ENCODE measurements at regions not wholly inside any gene's neighbourhood (a gene's known extent, or its start where the extent isn't known, plus 50 kb on each side); places are given as distances from the start of the nearest gene placed in this dataset.
"Not testable (repeated sequence)": the region's sequence is repeated elsewhere in the genome, so short reads cannot be mapped to it uniquely, and the experiment has no call there.

DNA sequence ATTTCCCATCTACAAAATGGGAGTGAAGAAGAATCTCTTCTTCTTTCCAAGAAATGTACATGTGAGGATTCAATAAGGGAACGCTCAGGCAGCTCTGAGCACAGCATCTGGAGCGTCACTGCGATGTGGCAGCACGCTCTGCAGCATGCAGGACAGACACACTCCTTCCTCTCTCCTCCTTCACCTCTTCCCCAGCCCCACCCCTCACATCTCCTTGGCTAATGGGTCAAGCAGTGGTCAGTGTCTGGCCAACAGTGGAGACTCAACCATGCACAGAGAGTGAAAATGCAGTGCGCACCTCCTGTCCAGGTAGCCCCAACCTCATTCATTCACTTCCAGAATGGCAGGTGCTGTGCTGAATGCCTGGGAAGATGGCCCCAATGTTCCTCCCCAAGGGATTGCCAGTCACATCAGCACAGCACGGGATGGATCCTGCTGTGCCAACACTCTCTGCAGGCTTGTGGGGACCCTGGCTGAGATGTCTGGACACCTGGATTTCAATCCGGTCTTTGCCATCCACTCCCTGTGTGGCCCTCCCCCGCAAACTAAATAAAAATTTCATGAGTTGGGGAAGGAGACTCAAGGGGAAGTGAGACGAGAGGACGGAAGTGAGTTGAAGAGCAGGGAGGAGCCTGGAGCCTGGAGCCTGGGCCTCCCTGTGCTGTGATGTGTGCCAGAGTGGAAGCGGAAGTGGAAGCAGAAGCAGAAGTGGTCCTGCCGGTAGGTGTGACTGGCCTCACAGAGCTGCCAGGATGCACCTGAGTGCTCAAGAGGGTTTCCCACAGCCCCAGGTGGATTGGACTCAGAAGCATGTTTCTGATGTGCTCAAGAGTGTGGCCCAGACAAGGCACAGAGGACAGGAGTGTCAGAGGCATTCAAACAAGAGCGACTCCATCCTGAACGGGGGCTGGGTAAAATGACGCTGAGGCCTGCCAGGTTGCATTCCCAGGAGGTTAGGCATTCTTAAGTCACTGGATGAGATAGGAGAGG is 163.9 kb downstream of the SMAD6 start:
- no peak for DNase-seq

DNA sequence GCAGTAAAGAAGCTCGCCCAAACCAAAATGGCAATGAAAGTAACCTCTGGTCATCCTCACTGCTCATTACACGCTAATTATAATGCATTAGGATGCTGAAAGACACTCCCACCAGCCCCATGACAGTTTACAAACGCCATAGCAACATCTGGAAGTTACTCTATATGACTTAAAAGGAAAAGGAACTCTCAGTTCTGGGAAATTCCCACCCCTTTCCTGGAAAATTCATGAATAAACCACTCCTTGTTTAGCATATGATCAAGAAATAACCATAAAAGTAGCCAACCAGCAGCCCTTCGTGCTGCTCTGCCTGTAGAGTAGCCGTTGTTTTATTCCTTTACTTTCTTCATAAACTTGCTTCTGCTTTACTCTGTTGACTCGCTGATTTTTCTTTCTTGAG is 164.6 kb downstream of the SMAD6 start:
- DNase-seq, result no peak

DNA sequence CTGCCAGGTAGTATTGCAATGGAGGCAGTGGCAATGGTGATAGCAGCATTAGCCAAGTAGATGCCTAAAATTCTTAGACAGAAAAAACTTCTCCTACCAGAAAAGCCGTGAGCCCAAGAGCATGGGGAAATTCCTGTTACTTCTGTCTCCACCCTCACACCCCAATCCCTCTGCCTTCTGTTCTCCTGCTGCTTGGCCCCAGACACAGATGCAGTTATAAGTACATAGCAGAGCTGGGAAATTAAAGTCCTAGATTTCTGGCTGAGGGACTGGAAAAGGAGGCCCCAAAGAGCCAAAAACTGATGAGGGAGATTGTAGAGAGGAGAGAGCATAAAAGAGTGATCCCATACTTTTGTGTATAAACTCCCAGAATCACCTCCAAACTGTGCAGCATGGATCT is 166.9 kb downstream of the SMAD6 start:
- DNase-seq, result no peak

DNA sequence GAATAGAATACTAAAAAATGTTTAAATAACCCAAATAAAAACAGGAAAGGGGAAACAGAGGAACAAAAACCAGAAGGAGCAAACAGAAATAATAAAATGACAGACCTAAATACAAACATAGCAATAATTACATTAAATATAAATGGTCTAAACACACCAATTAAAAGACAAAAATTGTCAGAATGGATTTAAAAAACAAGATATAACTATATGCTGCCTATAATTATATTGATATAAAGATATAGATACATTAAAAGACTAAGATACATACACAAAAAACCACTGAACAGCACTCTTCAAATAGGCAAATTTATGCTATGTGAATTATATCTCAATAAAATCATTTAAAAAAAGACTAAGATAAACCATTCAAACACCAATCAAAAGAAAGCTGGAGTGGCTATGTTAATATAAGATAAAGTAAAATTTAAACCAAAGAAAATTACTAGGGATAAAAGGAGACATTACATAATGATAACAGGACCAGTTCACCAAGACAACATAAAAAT is 168.9 kb downstream of the SMAD6 start:
- DNase-seq, result no peak

DNA sequence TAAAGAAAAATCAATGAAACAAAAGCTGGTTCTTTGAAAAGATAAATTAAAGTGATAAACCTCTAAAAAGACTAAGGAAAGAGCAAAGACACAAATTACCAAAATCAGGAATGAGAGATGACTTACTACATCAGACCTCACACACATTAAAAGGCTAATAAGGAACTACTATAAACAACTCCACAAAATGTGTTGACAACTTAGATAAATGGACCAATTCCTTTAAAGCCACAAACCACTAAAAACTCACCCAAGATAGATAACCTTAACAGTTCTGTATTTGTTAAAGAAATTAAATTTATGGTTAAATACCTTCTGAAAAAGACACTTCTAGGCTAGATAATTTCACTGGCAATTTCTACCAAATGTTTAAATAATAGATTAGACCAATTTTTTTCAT is 170.4 kb downstream of the SMAD6 start:
- DNase-seq, result no peak

DNA sequence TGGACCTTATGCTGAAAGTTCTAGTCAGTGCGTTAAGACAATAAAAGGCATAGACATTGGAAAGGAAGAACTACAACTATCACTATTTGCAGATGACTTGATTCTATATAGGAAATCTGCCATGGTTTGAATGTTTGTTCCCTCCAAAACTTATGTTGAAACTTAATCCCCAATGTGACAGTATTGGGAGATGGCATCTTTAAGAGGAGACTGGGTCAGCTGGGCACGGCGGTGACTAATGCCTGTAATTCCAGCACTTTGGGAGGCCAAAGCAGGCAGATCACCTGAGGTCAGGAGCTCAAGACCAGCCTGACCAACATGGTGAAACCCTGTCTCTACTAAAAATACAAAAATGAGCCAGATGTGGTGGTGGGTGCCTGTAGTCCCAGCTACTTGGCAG is 171.3 kb downstream of the SMAD6 start:
- not testable (repeated sequence) for DNase-seq

DNA sequence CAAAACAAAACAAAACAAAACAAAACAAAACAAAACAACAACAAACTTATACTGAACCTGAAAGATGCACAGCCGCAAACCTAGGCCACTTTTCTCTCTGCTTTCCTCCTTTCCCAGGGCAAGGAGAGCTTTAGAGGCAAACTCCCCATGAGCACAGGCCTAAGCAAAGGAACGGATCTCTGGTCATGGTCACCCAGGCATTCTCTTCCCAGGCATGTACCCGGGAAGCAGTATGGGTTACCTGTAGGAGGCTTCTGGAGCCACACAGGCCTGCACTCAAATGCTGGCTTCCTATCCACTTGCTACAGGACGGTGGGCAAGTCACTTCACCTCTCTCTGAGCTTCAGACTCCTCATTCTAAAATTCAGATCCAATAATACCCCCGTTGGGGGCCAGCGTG is 171.8 kb downstream of the SMAD6 start:
- DNase-seq, result no peak

DNA sequence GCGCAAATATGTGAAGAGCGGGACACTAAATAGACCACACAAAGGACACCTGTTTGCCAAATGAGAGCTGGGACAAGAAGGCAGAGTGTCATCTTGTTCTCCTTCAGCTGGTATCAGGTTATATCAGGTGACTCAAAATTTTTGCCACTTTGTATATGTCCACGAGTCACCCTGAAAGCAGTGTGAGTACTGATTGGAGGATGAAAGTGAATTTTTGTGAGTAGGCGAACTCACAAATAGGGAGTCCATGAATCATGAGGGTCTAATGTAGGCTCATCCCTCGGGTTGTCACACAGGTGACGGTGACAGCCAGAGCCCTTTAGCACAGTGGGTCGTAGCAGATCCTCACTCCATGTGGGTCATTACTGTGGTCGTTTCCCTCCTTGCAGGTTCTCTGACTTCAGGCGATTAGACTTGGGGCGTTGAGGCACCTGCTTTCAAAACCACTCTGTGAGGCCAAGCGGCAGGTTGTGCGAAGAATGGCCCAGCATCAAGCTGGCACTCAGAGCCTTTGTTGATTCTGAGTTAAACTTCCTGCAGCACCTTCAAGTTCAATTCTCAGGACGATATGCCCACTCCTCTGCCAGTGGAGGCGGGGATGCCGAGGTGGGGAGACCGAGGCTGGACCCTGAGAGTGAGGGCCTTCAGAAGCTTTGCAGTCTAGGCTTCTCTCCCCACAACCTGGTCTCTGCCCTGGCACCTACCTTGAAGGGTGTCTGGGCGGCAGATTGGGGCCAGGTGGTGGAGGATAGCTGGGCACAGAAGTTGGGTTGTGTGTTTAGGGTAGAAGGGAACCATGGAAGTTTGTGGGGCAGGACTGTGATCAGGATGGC is 173.8 kb downstream of the SMAD6 start:
- no peak for DNase-seq

DNA sequence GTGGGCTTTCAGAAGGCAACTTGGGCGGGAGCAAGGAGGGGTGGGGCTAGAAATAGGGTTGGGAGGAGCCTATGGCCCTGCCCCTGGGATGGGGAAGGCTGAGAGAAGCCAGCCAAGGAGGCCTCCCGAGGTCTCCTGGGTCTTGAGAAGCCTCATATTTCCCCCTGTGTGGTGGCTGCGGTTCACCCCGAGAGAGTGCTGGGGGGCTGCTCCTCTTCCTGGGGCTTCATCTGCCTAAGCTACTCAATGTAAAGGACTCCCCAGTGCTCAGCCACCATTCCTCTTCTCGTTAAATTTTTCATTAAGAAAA is 174.3 kb downstream of the SMAD6 start:
- DNase-seq, result no peak

DNA sequence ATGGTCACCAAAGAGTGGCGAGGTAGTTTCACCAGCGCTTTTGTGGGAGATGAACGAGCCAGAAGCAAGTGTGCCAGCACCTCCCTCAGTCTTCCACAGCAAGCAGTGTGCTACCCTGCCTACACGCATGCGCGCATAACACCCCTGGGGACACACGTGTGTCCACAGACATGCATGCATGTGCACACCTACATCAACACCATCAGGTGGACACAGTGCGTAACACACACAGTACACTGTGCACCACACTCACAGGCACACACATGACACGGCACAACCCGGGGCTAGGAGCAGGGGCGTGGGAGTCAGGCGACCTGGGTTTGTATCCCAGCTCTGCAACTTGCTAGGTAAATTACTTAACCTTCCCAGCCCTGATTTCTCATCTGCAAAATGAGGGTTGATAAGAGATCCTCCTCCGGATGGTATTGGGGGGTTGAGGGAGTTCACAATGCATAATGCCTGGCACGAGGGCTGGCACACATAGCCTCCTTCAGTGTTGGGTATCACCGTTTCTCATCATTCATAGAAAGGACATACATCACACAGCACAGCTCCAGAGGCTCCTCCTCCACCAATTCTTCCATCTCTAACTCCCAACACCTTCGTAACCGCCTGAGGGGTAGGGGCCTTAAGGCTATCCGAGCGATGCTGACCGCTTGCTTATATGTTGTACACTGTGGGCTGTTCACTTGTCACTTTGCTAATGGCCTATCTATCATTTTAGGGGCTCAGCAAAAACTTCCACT is 174.9 kb downstream of the SMAD6 start:
- no peak for DNase-seq

DNA sequence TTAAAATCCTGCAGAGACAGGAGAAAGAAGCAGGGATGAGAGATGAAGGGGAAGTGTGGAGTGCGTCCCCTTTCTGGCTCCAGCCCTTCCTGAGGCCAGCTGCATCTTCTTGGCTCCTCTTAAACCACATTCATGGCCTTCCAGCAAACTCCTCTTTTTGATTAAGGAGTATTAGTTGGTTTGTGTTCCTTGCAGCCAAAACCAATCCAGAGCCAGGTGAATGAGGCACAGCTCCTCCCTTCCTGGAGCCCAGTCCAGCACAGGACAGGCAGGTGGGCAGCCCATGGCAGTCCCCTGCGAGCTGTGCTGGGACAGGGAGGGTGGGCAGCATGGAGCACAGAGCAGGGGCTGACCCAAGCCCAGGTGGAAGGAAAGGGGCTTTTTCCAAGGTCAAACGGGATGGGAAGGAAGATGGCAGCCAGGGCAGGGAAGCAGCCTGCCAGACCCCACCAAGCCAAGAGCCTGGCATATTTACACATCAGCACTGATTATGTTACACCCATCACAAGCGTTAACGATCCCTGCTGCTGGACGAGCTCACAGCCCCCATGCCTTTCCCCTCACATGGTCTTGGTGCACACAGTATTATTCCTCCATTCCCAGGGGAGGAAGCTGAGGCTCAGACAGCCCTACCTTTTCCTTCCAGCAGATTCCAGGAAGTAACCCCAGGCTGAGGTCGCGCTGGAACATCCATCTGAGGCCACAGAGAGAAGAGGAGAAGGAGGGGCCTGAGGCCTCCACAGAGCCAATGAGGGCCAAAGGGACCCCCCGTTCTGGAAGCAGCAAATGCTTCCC is 175.6 kb downstream of the SMAD6 start:
- no peak for DNase-seq

DNA sequence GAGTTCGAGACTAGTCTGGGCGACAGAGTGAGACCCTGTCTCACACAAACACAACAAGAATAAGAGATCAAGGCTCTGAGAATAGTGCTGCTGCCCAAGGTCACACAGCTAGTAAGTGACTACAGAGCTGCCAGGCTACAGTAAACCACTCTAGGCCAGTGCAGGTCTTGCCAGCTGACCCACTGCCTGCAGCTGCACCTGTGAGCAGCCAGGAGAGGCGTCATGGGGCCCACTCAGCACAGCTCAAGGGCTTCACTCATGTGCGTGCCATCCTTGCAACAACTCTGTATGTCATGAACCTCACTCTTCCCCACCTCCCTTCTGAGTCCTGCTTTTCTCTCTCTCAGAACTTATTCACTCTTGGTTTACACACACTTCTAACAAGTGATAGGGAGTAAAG is 176.7 kb downstream of the SMAD6 start:
- DNase-seq, result no peak

DNA sequence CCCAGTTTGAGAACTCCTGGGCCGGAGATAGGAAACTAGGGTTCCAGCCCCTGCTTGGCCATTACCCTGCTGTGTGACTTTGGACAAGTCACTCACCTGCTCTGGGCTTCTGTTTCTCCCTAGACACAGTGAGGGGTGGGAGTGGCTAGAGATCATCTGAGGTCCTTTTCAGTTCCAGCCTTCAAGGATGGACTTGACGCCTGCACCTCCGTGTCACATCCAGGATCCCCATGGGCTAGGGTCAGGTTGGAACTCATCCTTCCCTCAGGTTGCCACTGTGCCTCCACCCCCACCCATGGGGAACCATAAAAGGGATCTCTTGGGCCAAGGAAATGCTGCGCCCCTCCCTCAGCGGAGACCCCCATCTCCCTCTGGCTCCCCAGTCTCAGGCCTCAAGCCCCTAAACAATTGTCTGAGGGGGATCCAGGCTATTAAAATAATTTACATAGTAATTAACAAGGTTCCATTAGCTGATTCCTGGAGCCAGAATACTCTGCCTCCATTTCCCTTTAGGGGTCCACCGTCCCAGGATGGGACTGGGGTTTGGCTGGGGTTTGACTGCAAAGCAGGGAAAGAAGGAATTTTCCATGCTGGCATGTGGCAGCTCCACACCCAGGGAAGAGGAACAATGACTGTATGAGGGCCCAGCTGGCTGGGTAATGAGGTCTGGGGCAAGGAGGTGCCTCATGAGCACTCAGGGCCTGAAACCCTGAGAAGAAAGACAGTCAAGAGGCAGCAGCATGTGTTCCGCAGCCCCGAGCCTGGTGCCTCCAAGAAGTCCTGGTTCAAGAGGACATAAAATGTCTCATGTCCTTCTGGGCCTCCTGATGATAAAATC is 177.7 kb downstream of the SMAD6 start:
- DNase-seq, result no peak

DNA sequence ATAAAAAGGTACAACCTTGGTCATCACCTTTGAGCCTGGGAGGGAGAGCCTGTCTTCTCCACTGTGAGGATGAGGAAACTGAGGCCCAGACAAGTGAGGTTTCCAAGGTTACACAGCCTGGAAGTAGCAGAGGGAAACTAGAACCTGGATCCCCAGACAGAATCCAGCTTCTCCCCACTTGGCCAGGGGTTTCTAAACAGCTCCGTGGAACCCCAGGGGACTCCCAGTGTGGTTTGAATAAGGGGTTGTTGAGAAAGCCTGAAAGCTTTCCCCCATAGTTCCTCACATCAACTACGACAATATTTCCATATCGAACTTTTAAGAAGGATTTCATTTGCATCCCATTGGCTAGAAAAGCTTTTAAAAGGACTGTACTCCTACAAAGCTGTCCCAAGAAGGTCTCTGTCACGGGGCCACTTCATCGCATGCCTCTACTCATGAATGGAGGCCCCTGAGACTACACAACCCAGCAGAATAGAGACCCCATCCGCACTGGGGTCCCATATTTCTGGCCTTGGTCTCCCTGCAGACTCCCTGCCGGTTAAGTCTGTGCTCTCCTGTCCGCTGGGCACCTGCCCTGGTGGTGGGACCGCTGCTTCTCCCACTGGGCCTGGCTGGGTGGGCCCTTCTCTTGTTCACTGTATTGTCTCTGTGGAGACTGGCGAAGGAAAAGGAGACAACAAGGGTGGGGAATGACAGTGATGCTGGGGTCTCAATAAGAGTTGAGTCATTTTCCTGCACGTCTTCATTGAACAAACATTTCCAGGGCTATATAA is 178.5 kb downstream of the SMAD6 start:
- no peak for DNase-seq

DNA sequence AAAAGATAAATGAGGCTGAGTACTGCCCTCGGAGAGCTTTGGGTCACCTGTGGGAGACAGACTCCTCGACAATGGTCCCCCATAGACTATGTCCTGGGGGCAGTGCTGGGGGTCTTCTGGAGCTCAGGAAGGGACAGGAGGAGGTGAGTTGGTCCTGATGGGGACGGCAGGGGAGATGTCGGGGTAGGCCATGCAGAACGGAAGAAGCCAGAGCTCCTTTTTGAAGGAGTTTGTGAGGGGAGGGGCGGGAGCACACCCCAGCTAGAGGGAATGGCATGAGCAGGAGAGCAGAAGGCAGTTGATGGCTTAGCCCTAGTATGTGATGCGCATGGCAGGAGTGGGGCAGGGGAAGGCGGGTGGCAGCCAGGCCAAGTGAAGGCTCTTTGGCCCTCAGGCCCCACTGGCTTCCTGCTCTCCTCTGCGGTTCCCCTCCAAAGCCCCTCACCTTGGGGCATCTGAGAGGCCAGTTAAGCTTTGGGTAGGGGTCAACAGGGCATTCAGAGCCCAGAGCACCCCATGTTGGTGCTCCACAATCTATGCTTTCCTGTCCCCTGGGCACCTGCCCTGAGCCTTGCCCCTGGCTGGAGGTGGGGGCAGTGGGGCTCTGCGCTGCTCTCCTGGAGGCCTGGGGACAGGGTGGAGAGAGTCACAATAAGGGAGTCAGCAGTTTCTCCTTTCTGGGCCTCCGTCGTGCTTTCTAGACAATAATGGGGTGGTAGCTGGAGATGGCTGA is 179.3 kb downstream of the SMAD6 start:
- DNase-seq, result no peak

DNA sequence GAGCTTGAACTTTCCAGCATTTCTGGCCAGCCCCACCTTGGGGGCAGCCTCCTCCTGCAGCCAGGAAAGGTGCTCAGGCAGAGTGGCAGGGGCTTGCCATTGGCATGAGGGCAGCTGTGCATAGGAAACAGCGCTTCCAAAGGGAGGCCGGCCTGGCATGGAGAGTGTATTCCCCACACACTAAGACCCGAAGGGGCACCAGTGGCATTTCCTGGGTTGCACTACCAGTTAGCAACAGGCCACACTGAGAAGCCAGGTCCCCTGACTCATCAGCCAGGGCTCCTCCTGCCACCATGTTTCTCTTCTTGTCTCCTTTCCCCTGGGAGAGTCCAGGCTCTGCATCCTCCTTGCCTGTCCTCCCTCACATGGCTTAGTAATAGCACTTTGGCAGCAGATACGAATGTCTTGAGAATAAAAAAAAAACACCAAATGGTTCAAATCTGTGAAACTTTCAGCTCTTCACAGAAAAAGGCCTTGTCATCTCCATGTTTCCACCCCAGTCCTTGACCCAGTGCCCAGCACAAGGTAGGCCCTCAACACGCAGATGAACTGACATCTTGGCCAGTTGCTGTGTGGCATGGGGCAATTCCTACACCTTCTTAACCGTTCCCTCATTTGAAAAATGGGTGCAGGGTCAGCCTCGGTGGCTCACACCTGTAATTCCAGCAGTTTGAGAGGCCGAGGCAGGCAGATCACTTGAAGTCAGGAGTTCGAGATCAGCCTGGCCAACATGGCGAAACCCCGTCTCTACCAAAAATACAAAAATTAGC is 180.4 kb downstream of the SMAD6 start:
- no peak for DNase-seq

DNA sequence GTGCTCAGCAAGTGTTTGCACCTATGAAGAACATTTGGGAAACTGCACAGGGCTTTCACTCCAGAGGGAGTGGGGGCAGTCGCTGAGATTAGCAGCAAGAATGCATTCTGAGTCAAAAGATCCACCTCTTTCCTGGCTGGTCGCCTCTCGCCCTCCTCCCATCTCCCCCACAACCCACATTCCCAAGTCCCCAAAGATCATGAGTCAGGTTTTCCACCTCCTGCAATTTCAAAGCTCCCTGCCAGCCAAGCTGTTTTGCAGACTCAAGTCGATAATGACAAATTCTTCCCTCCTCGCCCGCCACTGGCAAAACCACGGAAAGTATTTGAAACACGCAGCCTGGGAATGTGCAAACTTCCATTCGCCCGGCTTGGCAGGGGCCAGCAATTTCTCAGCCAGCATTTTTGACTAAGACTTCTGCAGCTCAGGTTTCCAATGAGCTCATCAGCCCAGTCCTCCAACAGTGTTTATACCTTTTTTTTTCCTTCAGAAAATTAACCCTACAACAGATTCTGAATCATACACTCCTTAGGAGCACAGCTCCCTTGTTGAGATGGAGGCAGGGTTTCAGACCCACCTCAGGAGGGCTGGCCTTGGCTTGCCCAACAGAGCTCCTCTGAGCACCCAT is 181.4 kb downstream of the SMAD6 start:
- peak; percentile 13 for DNase-seq

DNA sequence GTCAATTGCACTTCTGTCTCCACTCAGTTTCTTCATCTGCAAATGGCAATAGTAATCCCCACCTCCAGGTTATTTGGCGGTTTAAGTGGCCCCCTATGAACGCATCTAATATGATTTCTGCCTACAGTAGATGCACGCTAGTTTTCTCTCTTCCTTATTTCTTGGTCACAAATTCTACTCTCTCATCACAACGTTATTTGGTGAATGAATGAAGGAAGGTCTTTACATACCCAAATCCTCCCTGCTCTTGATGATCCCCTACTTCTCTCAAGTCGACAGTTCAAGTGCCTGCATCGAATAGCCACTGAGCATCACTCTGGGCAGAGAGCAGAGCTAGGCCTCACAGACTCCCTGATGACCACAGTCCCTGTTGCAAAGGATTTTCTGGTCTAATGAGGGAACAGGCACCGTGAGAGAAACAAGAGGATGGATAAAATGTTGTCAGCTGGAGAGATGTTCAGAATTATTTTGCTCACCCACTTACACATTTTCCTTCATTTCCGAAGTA is 181.2 kb upstream of the SMAD3 start:
- no peak for DNase-seq

Data from stimulated activated CD4-positive, alpha-beta T cell treated with anti-CD3 and anti-CD28 coated beads, Interleukin-15, amount 100 ng/mL, for 24 hours (primary cell).